ENCODE measurements at regions not wholly inside any gene's neighbourhood (a gene's known extent, or its start where the extent isn't known, plus 50 kb on each side); places are given as distances from the start of the nearest gene placed in this dataset.

DNA sequence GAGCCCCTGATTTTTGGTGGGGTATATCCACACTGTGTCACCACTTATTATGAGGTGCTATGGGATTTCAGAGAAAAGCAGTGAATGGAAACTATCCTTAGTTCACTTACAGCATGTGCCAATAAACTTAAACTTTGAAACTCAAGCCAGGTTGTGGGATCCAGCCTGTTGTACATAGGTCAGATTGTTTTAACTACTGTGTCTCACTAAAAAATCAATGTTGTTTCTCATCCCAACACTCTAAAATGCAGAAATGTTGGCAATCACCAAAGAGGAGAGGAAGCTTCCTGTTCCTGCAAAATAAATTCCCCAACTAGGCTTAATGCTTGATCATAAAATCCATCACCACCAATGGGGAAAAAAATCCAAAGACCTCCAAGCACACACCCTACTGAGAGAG is 173.7 kb upstream of the ONECUT1 start:
- Histone ChIP-seq H3K36me3 (no peaks in the 10 kb centered on the region), H3K4me3 (no peak overlapping the region), H3K4me1 (no peaks in the 10 kb centered on the region), H3K27ac (replicated peaks in 1 of 4) (no peak overlapping the region), H3K9me3 (no peaks in the 10 kb centered on the region), H3K27me3 (no peaks in the 10 kb centered on the region)
- TF ChIP-seq, protein P1, sequence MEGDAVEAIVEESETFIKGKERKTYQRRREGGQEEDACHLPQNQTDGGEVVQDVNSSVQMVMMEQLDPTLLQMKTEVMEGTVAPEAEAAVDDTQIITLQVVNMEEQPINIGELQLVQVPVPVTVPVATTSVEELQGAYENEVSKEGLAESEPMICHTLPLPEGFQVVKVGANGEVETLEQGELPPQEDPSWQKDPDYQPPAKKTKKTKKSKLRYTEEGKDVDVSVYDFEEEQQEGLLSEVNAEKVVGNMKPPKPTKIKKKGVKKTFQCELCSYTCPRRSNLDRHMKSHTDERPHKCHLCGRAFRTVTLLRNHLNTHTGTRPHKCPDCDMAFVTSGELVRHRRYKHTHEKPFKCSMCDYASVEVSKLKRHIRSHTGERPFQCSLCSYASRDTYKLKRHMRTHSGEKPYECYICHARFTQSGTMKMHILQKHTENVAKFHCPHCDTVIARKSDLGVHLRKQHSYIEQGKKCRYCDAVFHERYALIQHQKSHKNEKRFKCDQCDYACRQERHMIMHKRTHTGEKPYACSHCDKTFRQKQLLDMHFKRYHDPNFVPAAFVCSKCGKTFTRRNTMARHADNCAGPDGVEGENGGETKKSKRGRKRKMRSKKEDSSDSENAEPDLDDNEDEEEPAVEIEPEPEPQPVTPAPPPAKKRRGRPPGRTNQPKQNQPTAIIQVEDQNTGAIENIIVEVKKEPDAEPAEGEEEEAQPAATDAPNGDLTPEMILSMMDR (IDR thresholded peaks at IDR 0.05): no peak
- TF ChIP-seq EP300 (IDR thresholded peaks at IDR 0.05) (no peak), POLR2A (IDR thresholded peaks at IDR 0.05; ENCODE audit: low read depth) (no peak), POLR2AphosphoS5 (IDR thresholded peaks at IDR 0.05) (no peak)
- intact Hi-C loops (cut with DNase I): no loop called here
- DNase-seq (ENCODE audit: extremely low spot score): no peak

GRCh38 chr15:52960283-52960682 is 170.1 kb upstream of the ONECUT1 start:
- no peak overlapping the region for H3K4me3 ChIP-seq
- TF ChIP-seq POLR2AphosphoS5 (IDR thresholded peaks at IDR 0.05): no peak
- TF ChIP-seq, protein P1 (IDR thresholded peaks at IDR 0.05): no peak
- no peak for TF ChIP-seq POLR2A (IDR thresholded peaks at IDR 0.05; ENCODE audit: low read depth)
- no peak for TF ChIP-seq EP300 (IDR thresholded peaks at IDR 0.05)
- H3K27me3 ChIP-seq: no peaks in the 10 kb centered on the region
- H3K36me3 ChIP-seq: no peaks in the 10 kb centered on the region
- WGBS: 80% methylated on average over 6 of the region's 6 CpGs
- no peak overlapping the region for H3K27ac ChIP-seq (replicated peaks in 1 of 4)
- no peaks in the 10 kb centered on the region for H3K4me1 ChIP-seq
- H3K9me3 ChIP-seq: no peaks in the 10 kb centered on the region
- DNase-seq (ENCODE audit: extremely low spot score): no peak
- intact Hi-C loops (cut with DNase I): no loop called here

GRCh38 chr15:52943746-52944145 is 153.6 kb upstream of the ONECUT1 start:
- no peaks in the 10 kb centered on the region for H3K4me1 ChIP-seq
- no peaks in the 10 kb centered on the region for H3K9me3 ChIP-seq
- H3K27me3 ChIP-seq: no peaks in the 10 kb centered on the region
- H3K27ac ChIP-seq (replicated peaks in 1 of 4): no peak overlapping the region
- TF ChIP-seq POLR2A (IDR thresholded peaks at IDR 0.05; ENCODE audit: low read depth) (no peak), POLR2AphosphoS5 (IDR thresholded peaks at IDR 0.05) (no peak), EP300 (IDR thresholded peaks at IDR 0.05) (no peak)
- TF ChIP-seq, protein P1 (IDR thresholded peaks at IDR 0.05): no peak
- H3K36me3 ChIP-seq: no peaks in the 10 kb centered on the region
- WGBS: 71% methylated on average over 2 of the region's 2 CpGs
- H3K4me3 ChIP-seq: no peak overlapping the region
- intact Hi-C loops (cut with DNase I): no loop called here
- DNase-seq (ENCODE audit: extremely low spot score): no peak

GRCh38 chr15:52936489-52936888 is 146.4 kb upstream of the ONECUT1 start:
- H3K36me3 ChIP-seq: no peaks in the 10 kb centered on the region
- TF ChIP-seq POLR2A (IDR thresholded peaks at IDR 0.05; ENCODE audit: low read depth) (no peak), POLR2AphosphoS5 (IDR thresholded peaks at IDR 0.05) (no peak), EP300 (IDR thresholded peaks at IDR 0.05) (no peak)
- TF ChIP-seq, protein P1 (IDR thresholded peaks at IDR 0.05): no peak
- no peak overlapping the region for H3K27ac ChIP-seq (replicated peaks in 1 of 4)
- no peak for DNase-seq (ENCODE audit: extremely low spot score)
- H3K4me3 ChIP-seq: no peak overlapping the region
- no peaks in the 10 kb centered on the region for H3K4me1 ChIP-seq
- 94% methylated on average over 1 of the region's 1 CpG for WGBS
- H3K27me3 ChIP-seq: no peaks in the 10 kb centered on the region
- intact Hi-C loops (cut with DNase I): no loop called here
- H3K9me3 ChIP-seq: no peaks in the 10 kb centered on the region

- 47% methylated on average over 9 of the region's 10 CpGs for WGBS
- no peaks in the 10 kb centered on the region for H3K4me1 ChIP-seq
- peaks cover 0 to 13% (median 4%) of the 10 kb centered on the region in 4 donors for H3K9me3 ChIP-seq
- TF ChIP-seq, protein P1 (IDR thresholded peaks at IDR 0.05): no peak
- TF ChIP-seq POLR2AphosphoS5 (IDR thresholded peaks at IDR 0.05): no peak
- TF ChIP-seq POLR2A (IDR thresholded peaks at IDR 0.05; ENCODE audit: low read depth): no peak
- no peak for TF ChIP-seq EP300 (IDR thresholded peaks at IDR 0.05)
- H3K4me3 ChIP-seq: no peak overlapping the region
- no peak overlapping the region for H3K27ac ChIP-seq (replicated peaks in 1 of 4)
- no peak for DNase-seq (ENCODE audit: extremely low spot score)
- no peaks in the 10 kb centered on the region for H3K36me3 ChIP-seq
- peaks cover 0 to 3% (median 0%) of the 10 kb centered on the region in 4 donors for H3K27me3 ChIP-seq
- intact Hi-C loops (cut with DNase I): no loop called here
Observed at GRCh38 chr15:52925130-52925529, 135.0 kb upstream of the ONECUT1 start.

Measured in esophagus muscularis mucosa (tissue), 4 donors.